ENCODE measurements at regions not wholly inside any gene's neighbourhood (a gene's known extent, or its start where the extent isn't known, plus 50 kb on each side); places are given as distances from the start of the nearest gene placed in this dataset.

GRCh38 chr16:47778106-47778801 lies 317.1 kb downstream of the PHKB start:
- Histone ChIP-seq H3K4me1 (no peaks in the 10 kb centered on the region), H3K27ac (no peak overlapping the region), H3K4me3 (no peak overlapping the region), H3K9me3 (peaks cover 0 to 14% (median 0%) of the 10 kb centered on the region in 3 donors), H3K27me3 (no peaks in the 10 kb centered on the region), H3K36me3 (no peaks in the 10 kb centered on the region)
- WGBS, 2 donors (ENCODE audit: low coverage in 1 of 2): 86% methylated on average over 2 to 3 of the region's 6 CpGs
- ATAC-seq: no peak
- TF ChIP-seq POLR2A (IDR thresholded peaks at IDR 0.05): no peak
- TF ChIP-seq POLR2AphosphoS5 (IDR thresholded peaks at IDR 0.05): no peak
- no peak for TF ChIP-seq CTCF (IDR thresholded peaks at IDR 0.05)
- TF ChIP-seq EP300 (IDR thresholded peaks at IDR 0.05): no peak

- ATAC-seq: no peak
- Histone ChIP-seq H3K4me1 (no peaks in the 10 kb centered on the region), H3K9me3 (peaks cover 0 to 14% (median 0%) of the 10 kb centered on the region in 3 donors), H3K27me3 (no peaks in the 10 kb centered on the region), H3K4me3 (no peak overlapping the region), H3K27ac (no peak overlapping the region), H3K36me3 (no peaks in the 10 kb centered on the region)
- TF ChIP-seq POLR2AphosphoS5 (IDR thresholded peaks at IDR 0.05): no peak
- TF ChIP-seq EP300 (IDR thresholded peaks at IDR 0.05): no peak
- TF ChIP-seq POLR2A (IDR thresholded peaks at IDR 0.05): no peak
- no peak for TF ChIP-seq CTCF (IDR thresholded peaks at IDR 0.05)
Measured at GRCh38 chr16:47777220-47777619, 316.1 kb downstream of the PHKB start.

- TF ChIP-seq POLR2AphosphoS5 (IDR thresholded peaks at IDR 0.05) (no peak), CTCF (IDR thresholded peaks at IDR 0.05) (no peak), EP300 (IDR thresholded peaks at IDR 0.05) (no peak)
- Histone ChIP-seq H3K4me1 (no peaks in the 10 kb centered on the region), H3K27me3 (no peaks in the 10 kb centered on the region), H3K9me3 (peaks cover 0 to 14% (median 0%) of the 10 kb centered on the region in 3 donors), H3K36me3 (no peaks in the 10 kb centered on the region), H3K27ac (no peak overlapping the region), H3K4me3 (no peak overlapping the region)
- 33% methylated on average over 1 of the region's 1 CpG; no CpG with 5 or more reads in 1 of the 2 donors for WGBS, 2 donors (ENCODE audit: low coverage in 1 of 2)
- no peak for ATAC-seq
Measured at GRCh38 chr16:47774661-47775060, 313.5 kb downstream of the PHKB start.

DNA sequence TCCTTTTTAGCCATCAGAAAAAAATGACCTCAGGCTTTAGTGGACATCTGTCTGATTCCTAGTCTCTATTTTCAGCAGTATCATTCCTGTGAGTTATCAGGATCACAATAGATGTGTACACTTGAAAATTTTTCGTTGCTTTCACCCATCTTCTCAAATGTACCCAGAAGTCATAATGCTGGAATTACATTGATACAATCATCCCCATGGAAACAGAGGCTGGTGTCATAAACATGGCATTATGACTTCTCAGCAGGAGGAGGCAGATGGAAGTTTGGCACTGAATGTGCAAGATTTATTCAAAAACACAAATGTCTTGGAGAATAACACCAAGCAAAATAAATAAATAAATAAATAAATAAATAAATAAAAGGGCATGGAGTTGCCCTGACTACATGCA lies 292.5 kb downstream of the PHKB start:
- no peaks in the 10 kb centered on the region for H3K36me3 ChIP-seq
- TF ChIP-seq POLR2A (IDR thresholded peaks at IDR 0.05) (no peak), POLR2AphosphoS5 (IDR thresholded peaks at IDR 0.05) (no peak), CTCF (IDR thresholded peaks at IDR 0.05) (no peak), EP300 (IDR thresholded peaks at IDR 0.05) (no peak)
- WGBS, 2 donors (ENCODE audit: low coverage in 1 of 2): 55% methylated on average over 1 of the region's 1 CpG; no CpG with 5 or more reads in 1 of the 2 donors
- no peak for ATAC-seq
- H3K4me3 ChIP-seq: no peak overlapping the region
- H3K4me1 ChIP-seq: no peaks in the 10 kb centered on the region
- H3K27me3 ChIP-seq: no peaks in the 10 kb centered on the region
- no peak overlapping the region for H3K27ac ChIP-seq
- H3K9me3 ChIP-seq: no peaks in the 10 kb centered on the region

Small RNA genes lying in the stretch of these regions (small RNA-seq; reads per million reads assigned to genes)
- 0 reads per million in 4 donors for gene AC141846.1
